CD4-positive, alpha-beta T cell (primary cell): ENCODE measurements at regions not wholly inside any gene's neighbourhood (a gene's known extent, or its start where the extent isn't known, plus 50 kb on each side); places are given as distances from the start of the nearest gene placed in this dataset.

Experiments used
- ATAC-seq: fragments of 200-7000 bp; cut with Tn5 transposase; one replicate; pipeline ENCODE4 v1.10.0; 2022; ENCODE audit warnings: mild to moderate bottlenecking; ENCODE audit not compliant: poor library complexity
- CTCF ChIA-PET: fragments of 350-600 bp; sonication (Branson Sonifier 250); formaldehyde crosslinking; loops from one replicate; lab custom pipeline; 2021; ENCODE audit warnings: antibody characterized with exemption, inconsistent platforms; lab: Charles Lee
- POLR2A ChIA-PET: fragments of 350-600 bp; sonication (Branson Sonifier 250); formaldehyde crosslinking; loops from one replicate; lab custom pipeline; 2021; ENCODE audit warnings: antibody characterized with exemption, inconsistent platforms; lab: Charles Lee
- DNase-seq, 14 experiments: peaks; one replicate each; pipeline ENCODE4 v3.0.0-alpha.2; 2013 to 2020; ENCODE audit warnings: mixed read lengths in 2 of 14
- H3K27ac ChIP-seq, 2 donors: one replicate each; pipeline versions ENCODE4 v1.5.1 to v1.7.0; 2013; ENCODE audit warnings: low read length in 2 of 2, low read depth in 1 of 2, mild to moderate bottlenecking in 1 of 2
- H3K27me3 ChIP-seq, 2 experiments: 1 replicate in 1 of 2; 2 replicates in 1 of 2; pipeline versions ENCODE4 v1.6.1 to v1.7.0; 2013; ENCODE audit warnings: low read length in 2 of 2, control low read depth in 1 of 2, mild to moderate bottlenecking in 1 of 2, moderate library complexity in 1 of 2; ENCODE audit not compliant: insufficient read depth in 2 of 2, control insufficient read depth in 1 of 2
- H3K36me3 ChIP-seq: one replicate; pipeline ENCODE4 v1.6.1; 2013; ENCODE audit warnings: low read length, control low read depth; ENCODE audit not compliant: insufficient read depth
- H3K4me1 ChIP-seq: one replicate; pipeline ENCODE4 v1.6.1; 2013; ENCODE audit warnings: low read length, control low read depth; ENCODE audit not compliant: insufficient read depth
- H3K4me3 ChIP-seq: one replicate; pipeline ENCODE4 v1.5.1; 2013; ENCODE audit warnings: mild to moderate bottlenecking, low read length, moderate library complexity
- H3K9me3 ChIP-seq, 2 experiments: 1 replicate in 1 of 2; 2 replicates in 1 of 2; pipeline versions ENCODE4 v1.6.1 to v1.7.0; 2013; ENCODE audit warnings: low read length in 2 of 2, mild to moderate bottlenecking in 2 of 2, control low read depth in 1 of 2, moderate library complexity in 1 of 2; ENCODE audit not compliant: control insufficient read depth in 1 of 2, insufficient read depth in 1 of 2
- H3K27ac Mint-ChIP-seq: one replicate; pipeline ENCODE4 v1.8.0; 2020; ENCODE audit warnings: mixed read lengths
- H3K27me3 Mint-ChIP-seq: one replicate; pipeline ENCODE4 v1.8.0; 2021; ENCODE audit warnings: mixed read lengths
- H3K36me3 Mint-ChIP-seq: one replicate; pipeline ENCODE4 v1.8.0; 2021; ENCODE audit warnings: low read depth, mixed read lengths
- H3K4me1 Mint-ChIP-seq: one replicate; pipeline ENCODE4 v1.8.0; 2021; ENCODE audit warnings: low read depth, mixed read lengths
- H3K4me3 Mint-ChIP-seq: one replicate; pipeline ENCODE4 v1.8.0; 2020; ENCODE audit warnings: mild to moderate bottlenecking, mixed read lengths
- H3K9me3 Mint-ChIP-seq: one replicate; pipeline ENCODE4 v1.8.0; 2020; ENCODE audit warnings: mixed read lengths
- intact Hi-C, 2 experiments: fragments of 100-400 bp; cut with DNase I in 1 of 2; cut with micrococcal nuclease in 1 of 2; formaldehyde crosslinking; loops; one replicate each; pipeline versions ENCODE4 v1.15.1 to v1.9.0; 2023 to 2025; cut with DNase I, micrococcal nuclease
- TF ChIP-seq, protein P1 (sequence below): fragments of 200-600 bp; IDR thresholded peaks from one replicate; pipeline ENCODE4 v1.8.0; 2022; ENCODE audit warnings: antibody characterized with exemption, mild to moderate bottlenecking

GRCh38 chr12:111287125-111287900, 81.6 kb downstream of the PHETA1 start:
- TF ChIP-seq, protein P1, sequence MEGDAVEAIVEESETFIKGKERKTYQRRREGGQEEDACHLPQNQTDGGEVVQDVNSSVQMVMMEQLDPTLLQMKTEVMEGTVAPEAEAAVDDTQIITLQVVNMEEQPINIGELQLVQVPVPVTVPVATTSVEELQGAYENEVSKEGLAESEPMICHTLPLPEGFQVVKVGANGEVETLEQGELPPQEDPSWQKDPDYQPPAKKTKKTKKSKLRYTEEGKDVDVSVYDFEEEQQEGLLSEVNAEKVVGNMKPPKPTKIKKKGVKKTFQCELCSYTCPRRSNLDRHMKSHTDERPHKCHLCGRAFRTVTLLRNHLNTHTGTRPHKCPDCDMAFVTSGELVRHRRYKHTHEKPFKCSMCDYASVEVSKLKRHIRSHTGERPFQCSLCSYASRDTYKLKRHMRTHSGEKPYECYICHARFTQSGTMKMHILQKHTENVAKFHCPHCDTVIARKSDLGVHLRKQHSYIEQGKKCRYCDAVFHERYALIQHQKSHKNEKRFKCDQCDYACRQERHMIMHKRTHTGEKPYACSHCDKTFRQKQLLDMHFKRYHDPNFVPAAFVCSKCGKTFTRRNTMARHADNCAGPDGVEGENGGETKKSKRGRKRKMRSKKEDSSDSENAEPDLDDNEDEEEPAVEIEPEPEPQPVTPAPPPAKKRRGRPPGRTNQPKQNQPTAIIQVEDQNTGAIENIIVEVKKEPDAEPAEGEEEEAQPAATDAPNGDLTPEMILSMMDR, result no peak
- POLR2A ChIA-PET, result no interaction called here
- Histone ChIP-seq H3K9me3 (peaks cover 0 to 13% of the 10 kb centered on the region in 2 experiments), H3K27ac (no peak overlapping the region), H3K4me3 (no peak overlapping the region), H3K36me3 (no peaks in the 10 kb centered on the region), H3K27me3 (no peaks in the 10 kb centered on the region), H3K4me1 (no peaks in the 10 kb centered on the region)
- H3K9me3 Mint-ChIP-seq, result peaks cover 2% of the 10 kb centered on the region
- no peaks in the 10 kb centered on the region for H3K36me3 Mint-ChIP-seq
- intact Hi-C loops, result no loop called here
- no peak overlapping the region for H3K27ac Mint-ChIP-seq
- H3K27me3 Mint-ChIP-seq, result peaks cover 4% of the 10 kb centered on the region
- CTCF ChIA-PET, result no interaction called here
- no peak for ATAC-seq
- H3K4me1 Mint-ChIP-seq, result no peaks in the 10 kb centered on the region
- DNase-seq, result no peak
- H3K4me3 Mint-ChIP-seq, result no peak overlapping the region

DNA sequence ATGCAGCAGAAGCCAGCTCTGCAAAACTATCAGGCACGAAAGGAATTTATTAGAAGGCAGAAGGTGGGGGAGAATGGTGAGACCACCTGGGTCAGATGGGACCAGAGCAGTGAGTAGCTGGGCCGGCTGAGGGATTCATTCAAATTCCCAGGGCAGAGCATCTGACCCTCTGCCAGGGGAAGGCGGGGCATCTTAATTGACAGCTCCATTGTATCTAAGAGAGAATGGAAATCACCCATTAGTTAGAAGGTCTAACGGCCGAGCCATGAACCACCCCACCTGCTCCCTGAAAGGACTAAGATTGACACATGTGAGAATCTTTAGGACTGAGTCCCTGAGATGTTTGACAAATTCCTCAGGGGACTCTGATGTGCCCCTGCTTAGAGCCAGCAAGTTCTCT, 83.7 kb downstream of the PHETA1 start:
- TF ChIP-seq, protein P1, result no peak
- H3K27me3 Mint-ChIP-seq, result peaks cover 19% of the 10 kb centered on the region
- ATAC-seq (no peak), DNase-seq (no peak)
- H3K36me3 ChIP-seq, result no peaks in the 10 kb centered on the region
- intact Hi-C loops, result no loop called here
- peaks cover 6% of the 10 kb centered on the region for H3K9me3 Mint-ChIP-seq
- H3K36me3 Mint-ChIP-seq, result no peaks in the 10 kb centered on the region
- no peak overlapping the region for H3K4me3 Mint-ChIP-seq
- H3K4me3 ChIP-seq, result no peak overlapping the region
- H3K4me1 Mint-ChIP-seq, result no peaks in the 10 kb centered on the region
- H3K4me1 ChIP-seq, result no peaks in the 10 kb centered on the region
- H3K27me3 ChIP-seq, result no peaks in the 10 kb centered on the region
- no peak overlapping the region for H3K27ac Mint-ChIP-seq
- CTCF ChIA-PET, result no interaction called here
- peaks cover 6 to 18% of the 10 kb centered on the region in 2 experiments for H3K9me3 ChIP-seq
- POLR2A ChIA-PET, result no interaction called here
- no peak overlapping the region for H3K27ac ChIP-seq

GRCh38 chr12:111284709-111285108, 84.2 kb downstream of the PHETA1 start:
- TF ChIP-seq, protein P1, result no peak
- Mint-ChIP-seq H3K27ac (no peak overlapping the region), H3K4me3 (no peak overlapping the region), H3K4me1 (no peaks in the 10 kb centered on the region), H3K9me3 (peaks cover 6% of the 10 kb centered on the region), H3K36me3 (no peaks in the 10 kb centered on the region), H3K27me3 (peaks cover 19% of the 10 kb centered on the region)
- ATAC-seq (no peak), DNase-seq (no peak)
- peaks cover 6 to 21% of the 10 kb centered on the region in 2 experiments for H3K9me3 ChIP-seq
- no peaks in the 10 kb centered on the region for H3K4me1 ChIP-seq
- no peak overlapping the region for H3K4me3 ChIP-seq
- CTCF ChIA-PET, result no interaction called here
- POLR2A ChIA-PET, result no interaction called here
- H3K36me3 ChIP-seq, result no peaks in the 10 kb centered on the region
- intact Hi-C loops, result no loop called here
- H3K27me3 ChIP-seq, result no peaks in the 10 kb centered on the region
- H3K27ac ChIP-seq, result no peak overlapping the region
